Fibroblast of the aortic adventitia (primary cell): ENCODE measurements at regions not wholly inside any gene's neighbourhood (a gene's known extent, or its start where the extent isn't known, plus 50 kb on each side); places are given as distances from the start of the nearest gene placed in this dataset.

ENCODE experiments used
- DNase-seq: peaks from one replicate; pipeline ENCODE4 v3.0.0-alpha.2; 2010; ENCODE audit warnings: low read depth
- H3K4me3 ChIP-seq: 2 replicates; pipeline ENCODE4 v1.5.1; 2011; ENCODE audit warnings: low read depth, mild to moderate bottlenecking, control low read depth, low read length, moderate library complexity
- CTCF ChIP-seq: IDR thresholded peaks from 2 replicates; pipeline ENCODE4 v1.5.1; 2011; ENCODE audit warnings: mild to moderate bottlenecking, low read length, control low read depth, inconsistent platforms; ENCODE audit not compliant: insufficient read depth

- no peak overlapping the region for H3K4me3 ChIP-seq
- peak; percentile 68 for DNase-seq
- no peak for TF ChIP-seq CTCF
Observed at GRCh38 chr2:20563833-20564232, 87.1 kb downstream of the HS1BP3 start.

GRCh38 chr2:20565101-20565622 lies 85.7 kb downstream of the HS1BP3 start:
- no peak overlapping the region for H3K4me3 ChIP-seq
- DNase-seq: no peak
- no peak for TF ChIP-seq CTCF

DNA sequence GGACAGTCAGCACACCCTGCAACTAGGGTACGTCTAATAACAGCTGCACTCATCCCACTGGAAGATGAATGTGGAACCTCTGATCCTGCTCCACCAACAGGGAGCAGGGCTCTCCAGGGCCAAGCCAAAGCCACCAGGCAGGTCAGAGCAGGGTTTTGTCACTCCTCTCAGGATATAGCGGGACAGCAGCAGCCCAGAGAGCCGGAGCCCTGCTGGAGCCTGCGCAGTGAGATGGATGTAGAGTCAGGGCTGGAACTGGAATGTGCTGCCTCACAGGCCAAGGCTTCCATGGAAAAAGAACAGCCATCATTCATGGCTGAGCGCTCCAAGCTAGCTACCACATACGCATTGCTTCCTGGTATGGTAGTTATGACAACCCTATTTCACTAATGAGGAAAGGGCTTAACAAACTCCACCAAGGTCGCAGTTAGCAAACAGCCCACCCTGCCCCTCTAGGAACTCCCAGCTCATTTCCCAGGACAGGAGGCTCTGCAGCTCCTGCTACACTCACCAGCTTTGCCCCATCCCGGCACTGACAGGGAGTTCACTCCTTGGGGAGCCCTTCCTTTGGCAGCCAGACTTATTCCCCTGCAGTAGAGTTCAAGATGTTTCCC lies 85.2 kb downstream of the HS1BP3 start:
- no peak for TF ChIP-seq CTCF
- DNase-seq: no peak
- no peak overlapping the region for H3K4me3 ChIP-seq

GRCh38 chr2:20566331-20566730 lies 84.6 kb downstream of the HS1BP3 start:
- no peak for DNase-seq
- TF ChIP-seq CTCF: no peak
- H3K4me3 ChIP-seq: no peak overlapping the region

DNA sequence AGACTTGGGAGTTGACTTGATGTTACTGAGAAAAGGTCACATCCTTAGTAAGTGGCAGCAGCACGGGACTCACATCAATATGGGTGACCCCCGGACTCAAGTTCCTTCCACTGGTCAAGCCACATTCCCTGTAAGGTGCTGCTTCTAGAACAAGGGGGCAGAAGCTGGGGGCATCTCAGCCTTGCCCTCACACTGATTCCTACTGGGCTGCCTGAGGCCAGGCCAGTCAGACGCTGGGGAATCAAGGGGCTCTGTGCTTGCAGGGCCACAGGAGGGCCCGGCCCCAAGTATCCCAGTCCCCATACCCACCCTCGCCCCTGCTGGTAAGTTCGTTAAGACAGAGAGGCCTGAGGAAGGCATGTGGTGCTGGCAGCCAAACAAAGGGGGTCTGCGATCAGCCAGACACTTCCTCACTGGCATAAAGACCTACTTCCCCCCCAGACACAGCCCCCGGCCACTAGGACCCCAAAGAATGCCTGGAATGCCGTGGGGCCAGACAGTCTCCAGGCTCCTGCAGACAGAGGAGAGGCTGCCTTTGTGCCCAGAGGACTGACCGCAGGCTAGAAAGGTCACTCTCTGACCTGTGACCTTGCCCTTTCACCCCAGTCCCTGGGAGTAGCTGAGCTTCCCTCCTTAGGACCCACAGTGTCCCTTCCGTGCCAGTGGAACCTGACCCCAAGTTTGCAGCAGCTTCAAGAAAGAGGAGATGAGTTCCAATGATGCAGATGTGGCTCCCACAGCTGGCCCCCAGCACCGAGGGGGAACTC lies 83.6 kb downstream of the HS1BP3 start:
- H3K4me3 ChIP-seq: no peak overlapping the region
- no peak for TF ChIP-seq CTCF
- DNase-seq: no peak
